Right lobe of liver (tissue), 6 donors: ENCODE measurements at regions not wholly inside any gene's neighbourhood (a gene's known extent, or its start where the extent isn't known, plus 50 kb on each side); places are given as distances from the start of the nearest gene placed in this dataset.

Experiments
- ATAC-seq, 4 donors: fragments of 200-7000 bp; cut with Tn5 transposase; one replicate each; pipeline ENCODE4 v1.9.1; 2020; ENCODE audit warnings: mild to moderate bottlenecking in 4 of 4, moderate library complexity in 4 of 4
- DNase-seq, 3 donors: peaks; one replicate each; pipeline ENCODE4 v3.0.0-alpha.2; 2020
- H3K27ac ChIP-seq, 3 donors: fragments of 200-600 bp; one replicate each; pipeline ENCODE4 v1.8.0; 2022
- H3K27me3 ChIP-seq, 2 donors: fragments of 200-600 bp; one replicate each; pipeline ENCODE4 v1.8.0; 2022
- H3K36me3 ChIP-seq, 4 donors: fragments of 200-600 bp; sonication (generic) in 1 of 4; one replicate each; pipeline versions ENCODE4 v1.5.1 to v1.8.0; 2017 to 2022; ENCODE audit warnings: control low read depth in 1 of 4
- H3K4me1 ChIP-seq, 4 donors: fragments of 200-600 bp; sonication (generic) in 1 of 4; one replicate each; pipeline versions ENCODE4 v1.5.1 to v1.8.0; 2017 to 2022; ENCODE audit warnings: control low read depth in 1 of 4
- H3K4me3 ChIP-seq, 3 donors: fragments of 200-600 bp; one replicate each; pipeline ENCODE4 v1.8.0; 2022
- H3K9me3 ChIP-seq, 4 donors: fragments of 200-600 bp; sonication (generic) in 1 of 4; one replicate each; pipeline versions ENCODE4 v1.5.1 to v1.8.0; 2017 to 2022; ENCODE audit warnings: control low read depth in 1 of 4
- POLR2A ChIP-seq: fragments of 450-650 bp; IDR thresholded peaks from one replicate; pipeline ENCODE4 v1.6.1; 2017; ENCODE audit warnings: antibody characterized with exemption, mild to moderate bottlenecking
- WGBS: methylation state at CpG from one replicate; pipeline ENCODE4 v1.1.6; 2018; ENCODE audit warnings: low coverage, low lambda C conversion rate; ENCODE audit not compliant: insufficient coverage; ENCODE audit errors: missing lambda C conversion rate; 5-methylcytosine and 5-hydroxymethylcytosine counted together
- intact Hi-C, 2 donors: fragments of 100-400 bp; cut with DNase I; formaldehyde crosslinking; loops; one replicate each; pipeline versions ENCODE4 v1.11.2 to v1.14.1; 2022
- TF ChIP-seq, protein P1 (sequence below), 4 donors: fragments of 200-600 bp in 3 of 4; fragments of 450-650 bp in 1 of 4; IDR thresholded peaks; one replicate each; pipeline versions ENCODE4 v1.5.1 to v1.8.0; 2016 to 2022; ENCODE audit warnings: antibody characterized with exemption in 4 of 4, mild to moderate bottlenecking in 2 of 4
- donor health status: DM: no; HTN: yes; CAD: no.
- donor health status: DM: no; HTN: no; CAD: no.
- donor health status: DM: no; HTN: no; CAD: no.
- donor health status: DM: no; HTN: yes; CAD: no.
- donor health status: DM: no; HTN: yes; CAD: no.

DNA sequence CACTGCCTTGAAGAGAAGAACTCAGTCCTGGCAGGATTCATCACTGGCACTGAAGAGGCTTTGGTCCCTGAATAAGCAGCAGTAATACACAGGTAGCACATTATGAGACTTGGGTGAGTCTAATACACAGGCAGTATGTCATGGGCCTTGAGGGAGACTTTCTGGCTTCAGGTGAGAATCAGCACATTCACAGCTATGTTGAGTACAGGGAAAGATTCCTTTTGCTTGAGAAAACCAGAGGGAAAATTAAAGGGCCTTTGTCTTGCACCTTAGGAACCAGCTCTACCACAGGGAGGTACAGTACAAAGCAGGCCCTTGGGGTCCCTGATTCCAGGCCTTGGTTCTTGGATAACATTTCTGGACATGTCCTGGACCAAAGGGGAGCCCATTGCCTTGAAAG is 484.6 kb downstream of the RFC3 start:
- no peaks in the 10 kb centered on the region for H3K4me1 ChIP-seq
- ATAC-seq, result no peak
- no peaks in the 10 kb centered on the region for H3K36me3 ChIP-seq
- DNase-seq, result no peak
- no peak overlapping the region for H3K4me3 ChIP-seq
- H3K9me3 ChIP-seq, result no peaks in the 10 kb centered on the region
- no peak for TF ChIP-seq POLR2A
- TF ChIP-seq, protein P1, sequence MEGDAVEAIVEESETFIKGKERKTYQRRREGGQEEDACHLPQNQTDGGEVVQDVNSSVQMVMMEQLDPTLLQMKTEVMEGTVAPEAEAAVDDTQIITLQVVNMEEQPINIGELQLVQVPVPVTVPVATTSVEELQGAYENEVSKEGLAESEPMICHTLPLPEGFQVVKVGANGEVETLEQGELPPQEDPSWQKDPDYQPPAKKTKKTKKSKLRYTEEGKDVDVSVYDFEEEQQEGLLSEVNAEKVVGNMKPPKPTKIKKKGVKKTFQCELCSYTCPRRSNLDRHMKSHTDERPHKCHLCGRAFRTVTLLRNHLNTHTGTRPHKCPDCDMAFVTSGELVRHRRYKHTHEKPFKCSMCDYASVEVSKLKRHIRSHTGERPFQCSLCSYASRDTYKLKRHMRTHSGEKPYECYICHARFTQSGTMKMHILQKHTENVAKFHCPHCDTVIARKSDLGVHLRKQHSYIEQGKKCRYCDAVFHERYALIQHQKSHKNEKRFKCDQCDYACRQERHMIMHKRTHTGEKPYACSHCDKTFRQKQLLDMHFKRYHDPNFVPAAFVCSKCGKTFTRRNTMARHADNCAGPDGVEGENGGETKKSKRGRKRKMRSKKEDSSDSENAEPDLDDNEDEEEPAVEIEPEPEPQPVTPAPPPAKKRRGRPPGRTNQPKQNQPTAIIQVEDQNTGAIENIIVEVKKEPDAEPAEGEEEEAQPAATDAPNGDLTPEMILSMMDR (IDR thresholded peaks at IDR 0.05), result no peak
- H3K27me3 ChIP-seq, result no peaks in the 10 kb centered on the region
- intact Hi-C loops, result no loop called here
- no peak overlapping the region for H3K27ac ChIP-seq

DNA sequence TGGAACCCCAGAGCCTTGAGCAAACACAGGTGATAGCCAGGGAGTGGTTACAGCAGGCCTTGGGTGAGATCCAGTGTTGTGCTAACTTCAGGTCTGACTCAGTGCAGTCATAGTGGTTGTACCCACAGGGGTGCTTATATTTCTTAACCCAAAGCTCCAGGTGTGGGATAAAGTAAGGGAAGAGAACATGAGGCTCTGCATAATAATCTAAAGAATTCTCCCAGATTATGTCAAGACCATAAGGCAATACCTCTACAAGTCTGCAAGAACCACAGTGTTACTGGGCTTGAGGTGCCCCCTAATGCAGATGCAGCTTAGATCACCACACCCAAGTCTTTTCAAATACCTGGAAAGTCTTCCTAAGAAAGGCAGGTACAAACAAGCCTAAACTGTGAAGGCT is 485.4 kb downstream of the RFC3 start:
- DNase-seq, result no peak
- H3K9me3 ChIP-seq, result no peaks in the 10 kb centered on the region
- intact Hi-C loops, result no loop called here
- H3K36me3 ChIP-seq, result no peaks in the 10 kb centered on the region
- no peak for TF ChIP-seq POLR2A
- TF ChIP-seq, protein P1 (IDR thresholded peaks at IDR 0.05), result no peak
- no peak for ATAC-seq
- no peaks in the 10 kb centered on the region for H3K4me1 ChIP-seq
- H3K27me3 ChIP-seq, result no peaks in the 10 kb centered on the region
- H3K27ac ChIP-seq, result no peak overlapping the region
- no peak overlapping the region for H3K4me3 ChIP-seq

DNA sequence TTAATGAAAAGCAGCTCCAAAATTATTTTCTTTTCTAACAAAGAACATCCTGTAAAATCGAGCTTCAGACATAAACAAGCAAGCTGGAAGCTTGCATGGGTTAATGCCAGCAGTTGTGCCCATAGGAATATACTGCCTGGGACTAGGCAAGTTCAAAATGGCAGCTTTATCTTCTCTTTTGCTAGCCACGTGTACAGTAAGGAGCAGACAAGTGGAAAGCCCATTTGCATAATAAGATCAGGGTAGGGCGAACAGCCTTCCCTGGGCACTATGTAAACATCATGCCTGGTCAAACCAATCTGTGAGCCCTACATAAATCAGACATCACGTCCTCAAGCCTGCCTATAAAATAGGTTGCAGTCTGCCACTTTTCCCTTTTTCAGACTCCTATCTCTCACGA is 489.7 kb downstream of the RFC3 start:
- ATAC-seq, result no peak
- no peaks in the 10 kb centered on the region for H3K27me3 ChIP-seq
- H3K27ac ChIP-seq, result no peak overlapping the region

DNA sequence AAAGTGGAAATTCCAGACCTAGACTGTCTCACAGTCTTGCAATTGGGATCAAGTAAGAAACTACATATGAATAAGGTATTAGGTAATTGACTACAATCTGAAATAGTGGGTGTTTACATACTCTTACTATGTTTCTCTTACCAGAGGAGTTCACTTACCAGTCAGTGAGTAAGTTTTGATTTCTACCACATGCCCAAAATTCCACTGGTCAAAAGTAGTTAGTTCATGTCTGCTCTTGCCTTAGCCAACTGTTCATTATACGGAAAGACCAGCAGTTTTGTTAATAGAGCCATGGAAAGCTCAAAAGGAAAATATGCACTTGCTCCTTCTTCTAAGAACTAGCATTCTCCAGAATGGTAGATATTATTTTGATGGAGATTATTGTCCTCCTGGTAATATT is 490.8 kb downstream of the RFC3 start:
- no peaks in the 10 kb centered on the region for H3K9me3 ChIP-seq
- TF ChIP-seq POLR2A, result no peak
- TF ChIP-seq, protein P1 (IDR thresholded peaks at IDR 0.05), result no peak
- no peak overlapping the region for H3K4me3 ChIP-seq
- ATAC-seq (no peak), DNase-seq (no peak)
- H3K27me3 ChIP-seq, result no peaks in the 10 kb centered on the region
- no peak overlapping the region for H3K27ac ChIP-seq
- H3K4me1 ChIP-seq, result no peaks in the 10 kb centered on the region
- no peaks in the 10 kb centered on the region for H3K36me3 ChIP-seq
- 73% methylated on average over 1 of the region's 1 CpG for WGBS
- intact Hi-C loops, result no loop called here

More for the DNA sequence above, 489.7 kb downstream of the RFC3 start:
- Histone ChIP-seq H3K36me3 (no peaks in the 10 kb centered on the region), H3K4me1 (no peaks in the 10 kb centered on the region), H3K4me3 (no peak overlapping the region), H3K9me3 (no peaks in the 10 kb centered on the region)
- no peak for TF ChIP-seq POLR2A
- TF ChIP-seq, protein P1 (IDR thresholded peaks at IDR 0.05), result no peak
- WGBS, result 25% methylated on average over 5 of the region's 5 CpGs
- intact Hi-C loops, result no loop called here
- no peak for DNase-seq

DNA sequence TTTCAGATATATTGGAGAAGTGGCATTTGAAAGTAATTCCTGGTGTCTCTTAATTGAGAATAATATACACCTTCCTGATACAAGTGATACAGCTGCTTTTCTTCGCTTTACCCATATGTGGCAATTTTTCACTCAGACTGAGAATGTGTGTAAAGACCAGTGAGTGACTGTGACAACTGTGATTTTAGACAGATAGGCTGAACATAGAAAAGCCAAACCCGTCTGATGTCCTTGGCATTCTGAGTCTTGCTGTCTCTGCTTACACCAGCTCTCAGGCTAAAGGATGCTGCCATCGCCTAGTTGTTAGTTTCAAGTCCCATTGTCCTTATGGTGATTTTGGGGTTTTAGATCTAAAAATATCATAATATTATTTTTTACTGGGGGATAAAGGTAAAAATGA is 492.6 kb downstream of the RFC3 start:
- no peaks in the 10 kb centered on the region for H3K36me3 ChIP-seq
- 53% methylated on average over 3 of the region's 3 CpGs for WGBS
- no peak for TF ChIP-seq POLR2A
- TF ChIP-seq, protein P1 (IDR thresholded peaks at IDR 0.05), result no peak

More for the DNA sequence above, 492.6 kb downstream of the RFC3 start:
- H3K27me3 ChIP-seq, result no peaks in the 10 kb centered on the region
- DNase-seq, result no peak
- no peak overlapping the region for H3K27ac ChIP-seq
- H3K4me1 ChIP-seq, result no peaks in the 10 kb centered on the region
- ATAC-seq, result no peak
- no peak overlapping the region for H3K4me3 ChIP-seq
- H3K9me3 ChIP-seq, result no peaks in the 10 kb centered on the region
- intact Hi-C loops, result no loop called here
